HG02973 (cell line): ENCODE measurements at regions not wholly inside any gene's neighbourhood (a gene's known extent, or its start where the extent isn't known, plus 50 kb on each side); places are given as distances from the start of the nearest gene placed in this dataset.

ENCODE experiments used
- ATAC-seq: cut with Tn5 transposase; IDR thresholded peaks from one replicate; pipeline ENCODE4 v1.9.1; 2021; ENCODE audit warnings: moderate library complexity; ENCODE audit not compliant: unreplicated experiment

- ATAC-seq: no peak
Observed at GRCh38 chr9:120018550-120018949, 561.4 kb downstream of the CDK5RAP2 start.

GRCh38 chr9:120018037-120018436 lies 561.9 kb downstream of the CDK5RAP2 start:
- no peak for ATAC-seq

DNA sequence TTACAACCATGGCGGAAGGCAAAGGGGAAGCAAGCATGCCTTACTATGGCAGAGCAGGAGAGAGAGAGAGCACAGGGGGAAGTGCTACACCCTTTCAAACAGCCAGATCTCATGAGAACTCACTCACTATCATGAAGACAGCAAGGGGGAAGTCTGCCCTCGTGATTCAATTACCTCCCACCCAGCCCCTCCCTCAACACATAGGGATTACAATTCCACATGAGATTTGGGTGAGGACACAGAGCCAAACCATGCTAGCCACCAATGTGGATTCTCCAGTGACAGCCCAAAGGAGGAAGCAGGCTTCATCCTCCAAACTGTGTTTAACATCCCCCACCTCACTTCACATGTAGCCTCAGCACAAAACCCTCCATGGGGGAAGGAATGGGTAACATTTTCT lies 563.7 kb downstream of the CDK5RAP2 start:
- no peak for ATAC-seq

- ATAC-seq: no peak
Observed at GRCh38 chr9:120014796-120015195, 565.2 kb downstream of the CDK5RAP2 start.

- ATAC-seq: no peak
Observed at GRCh38 chr9:120009856-120010255, 570.1 kb downstream of the CDK5RAP2 start.

- no peak for ATAC-seq
Observed at GRCh38 chr9:120001536-120001935, 578.4 kb downstream of the CDK5RAP2 start.

DNA sequence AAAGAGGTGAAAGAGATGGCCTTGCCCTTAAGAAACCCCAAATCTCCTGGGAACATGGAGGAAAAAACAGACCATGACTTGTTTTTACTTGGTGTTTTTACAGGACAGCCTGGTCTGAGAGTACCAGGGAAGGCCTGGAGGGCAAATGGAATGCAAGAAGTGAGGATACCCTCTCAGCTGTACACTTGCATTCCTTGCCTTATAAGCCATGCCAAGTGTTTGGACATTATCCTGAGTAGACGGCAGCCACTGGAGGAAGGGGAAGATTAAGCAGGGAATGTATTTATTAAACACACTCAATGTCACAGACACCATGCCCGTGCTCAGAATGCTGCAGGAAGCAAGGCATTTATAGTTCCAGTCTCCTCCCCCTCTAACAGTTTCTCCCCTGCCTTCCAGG lies 581.4 kb downstream of the CDK5RAP2 start:
- no peak for ATAC-seq

- ATAC-seq: no peak
Observed at GRCh38 chr9:119991797-119992196, 588.2 kb downstream of the CDK5RAP2 start.

- no peak for ATAC-seq
Observed at GRCh38 chr9:119986713-119987112, 593.3 kb downstream of the CDK5RAP2 start.

GRCh38 chr9:119986205-119986604 lies 593.8 kb downstream of the CDK5RAP2 start:
- no peak for ATAC-seq

GRCh38 chr9:119974026-119974425 lies 604.8 kb upstream of the BRINP1 start:
- ATAC-seq: no peak

- peak; percentile 95 for ATAC-seq
Observed at GRCh38 chr9:119968836-119969707, 599.8 kb upstream of the BRINP1 start.

DNA sequence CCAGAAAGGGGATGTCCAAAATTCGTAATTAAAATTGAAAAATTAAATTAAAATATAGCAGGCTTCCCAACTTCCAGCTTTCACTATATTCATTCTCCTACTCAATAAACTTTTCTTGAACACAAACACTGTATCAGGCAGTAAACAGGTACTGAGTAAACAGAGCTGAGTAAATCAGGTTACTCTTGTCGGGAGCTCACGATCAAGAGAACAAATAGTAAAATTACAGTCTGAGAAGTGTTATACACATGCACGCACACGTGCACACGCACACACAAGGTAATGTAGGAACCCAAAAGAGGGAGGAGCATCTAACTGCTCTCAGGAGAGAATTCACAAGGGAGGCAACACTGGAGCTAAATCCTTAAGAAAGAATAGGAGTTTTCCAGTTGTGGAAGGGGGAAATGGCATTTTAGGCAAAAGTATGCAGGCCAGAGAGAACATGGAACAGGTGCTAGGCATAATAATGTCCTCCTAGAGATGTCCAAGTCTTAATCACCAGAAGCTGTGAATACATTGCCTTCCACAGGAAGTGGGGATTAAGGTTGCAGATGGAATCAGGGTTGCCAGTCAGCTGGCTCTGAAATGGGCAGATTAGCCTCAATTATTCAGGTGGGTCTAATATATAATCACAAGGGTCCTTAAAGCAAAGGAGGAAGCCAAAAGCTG lies 598.8 kb upstream of the BRINP1 start:
- no peak for ATAC-seq

DNA sequence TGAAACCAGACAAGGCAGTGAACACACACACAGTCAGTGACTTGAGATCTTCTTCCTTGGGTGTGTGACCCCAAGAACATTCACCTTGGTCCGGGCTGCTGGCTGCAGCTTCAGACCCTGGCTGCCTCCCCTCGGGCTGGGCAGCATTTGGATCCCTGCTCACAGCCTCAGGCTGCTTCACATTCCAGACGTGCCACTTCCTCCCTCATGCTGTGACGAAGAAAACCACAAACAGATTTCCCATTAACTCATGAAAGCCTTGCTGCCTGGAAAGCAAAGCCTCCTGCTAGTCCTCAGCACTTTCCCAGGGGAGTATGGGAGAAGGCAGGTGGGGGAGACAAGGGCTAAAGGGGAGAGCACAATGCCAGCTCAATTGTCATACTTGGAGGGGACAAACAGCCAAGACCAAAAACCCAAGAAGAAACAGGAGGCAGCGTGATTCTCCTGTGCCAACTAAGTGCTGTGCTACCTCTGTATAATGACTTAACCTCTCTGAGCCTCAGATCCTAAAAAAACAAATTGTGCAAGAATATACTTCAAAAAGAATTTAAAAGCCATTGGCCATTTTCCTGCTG lies 594.6 kb upstream of the BRINP1 start:
- no peak for ATAC-seq

DNA sequence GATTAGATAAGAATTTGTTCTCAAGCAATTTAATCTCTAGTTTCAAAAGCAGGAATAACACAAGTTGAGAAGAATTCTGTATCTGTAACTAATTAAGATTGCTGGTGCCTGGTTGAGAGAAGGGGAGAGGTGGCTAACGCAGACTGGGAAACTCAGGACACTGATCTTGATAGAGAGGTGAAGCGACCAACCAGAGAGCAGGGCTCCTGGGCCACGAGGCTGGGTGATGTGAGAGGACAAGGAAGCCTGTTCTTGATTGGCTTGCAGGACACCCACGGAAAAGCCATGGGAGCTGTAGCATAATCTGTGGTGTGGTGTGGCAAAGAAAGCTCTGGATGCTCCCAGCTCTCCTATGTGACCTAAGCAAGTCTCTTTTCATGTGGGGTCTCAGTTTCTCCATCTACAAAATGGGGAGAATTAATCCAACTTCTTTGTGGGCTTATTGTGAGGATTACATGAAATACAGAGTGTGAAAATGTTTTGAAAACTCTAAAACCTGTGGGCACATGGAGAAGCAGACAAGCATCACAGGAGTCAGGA lies 594.1 kb upstream of the BRINP1 start:
- no peak for ATAC-seq

- ATAC-seq: no peak
Observed at GRCh38 chr9:119961774-119962424, 592.7 kb upstream of the BRINP1 start.

DNA sequence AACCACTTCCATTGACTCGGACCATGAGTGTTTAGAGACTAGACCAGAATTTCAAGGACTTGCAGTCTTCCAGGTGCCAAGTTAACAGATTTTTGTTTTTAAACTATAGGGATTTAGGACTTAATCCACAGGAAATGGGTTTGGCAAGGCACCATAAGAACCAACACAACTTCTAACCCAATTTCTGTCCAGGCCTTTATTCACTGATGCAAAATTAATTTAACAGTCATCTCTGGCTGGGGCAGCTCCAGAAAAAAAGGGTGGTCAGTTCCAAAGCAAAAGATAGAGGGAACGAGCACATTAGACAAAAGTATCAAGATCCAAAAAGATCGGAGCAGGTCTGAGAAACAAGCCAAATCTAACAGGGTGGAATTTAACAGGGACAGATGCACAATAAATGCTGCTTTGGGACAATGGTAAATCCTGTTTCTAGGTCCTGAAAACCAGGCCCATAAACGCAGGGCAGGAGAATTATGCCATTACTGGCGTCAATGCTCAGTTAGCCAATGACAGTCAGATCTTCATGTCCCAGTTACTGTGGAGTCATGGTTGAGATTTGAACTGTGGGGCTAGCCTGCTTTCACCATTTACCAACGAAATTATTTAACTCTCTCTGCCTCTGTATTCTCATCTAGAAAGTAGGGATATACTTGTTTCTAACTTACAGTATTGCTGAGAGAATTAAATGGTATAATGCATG lies 590.8 kb upstream of the BRINP1 start:
- ATAC-seq: no peak

DNA sequence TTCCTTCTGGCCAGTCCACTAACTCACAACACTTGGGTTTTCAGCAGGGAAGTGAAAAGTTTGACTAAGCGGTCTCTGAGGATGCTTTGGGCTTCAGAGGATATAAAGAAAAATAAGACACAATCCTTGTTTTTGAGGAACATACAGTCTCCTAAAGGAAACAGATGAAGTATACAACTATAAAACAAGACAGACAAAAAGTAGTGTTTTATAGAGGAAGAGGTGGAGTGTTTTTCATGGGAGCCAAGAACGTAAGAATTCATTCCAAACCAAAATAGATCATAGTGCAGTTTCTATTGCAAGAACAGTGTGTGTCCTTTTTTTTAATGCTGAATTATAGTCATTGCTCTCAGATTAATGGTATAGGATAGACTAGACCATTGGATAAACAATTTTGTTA lies 586.9 kb upstream of the BRINP1 start:
- ATAC-seq: no peak

DNA sequence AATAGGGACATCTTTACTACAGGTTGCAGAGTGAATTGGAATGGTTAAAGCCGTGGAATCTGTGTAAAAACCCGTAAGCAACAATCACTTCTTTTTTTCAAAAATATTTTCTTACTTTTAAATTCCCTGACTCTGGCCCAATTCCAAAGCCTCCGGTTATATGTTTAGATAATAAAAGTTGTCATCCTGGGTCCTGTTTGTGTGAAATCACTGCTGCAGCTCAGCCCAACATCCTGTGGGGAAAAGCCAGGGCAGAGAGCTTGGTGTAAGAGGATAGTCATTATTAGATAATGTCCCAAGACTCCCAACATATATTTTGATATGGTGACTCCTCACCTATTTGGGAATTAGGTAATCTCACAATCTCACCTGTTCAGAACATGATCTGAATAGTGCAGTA lies 586.0 kb upstream of the BRINP1 start:
- ATAC-seq: no peak

- ATAC-seq: no peak
Observed at GRCh38 chr9:119951591-119951990, 582.4 kb upstream of the BRINP1 start.

DNA sequence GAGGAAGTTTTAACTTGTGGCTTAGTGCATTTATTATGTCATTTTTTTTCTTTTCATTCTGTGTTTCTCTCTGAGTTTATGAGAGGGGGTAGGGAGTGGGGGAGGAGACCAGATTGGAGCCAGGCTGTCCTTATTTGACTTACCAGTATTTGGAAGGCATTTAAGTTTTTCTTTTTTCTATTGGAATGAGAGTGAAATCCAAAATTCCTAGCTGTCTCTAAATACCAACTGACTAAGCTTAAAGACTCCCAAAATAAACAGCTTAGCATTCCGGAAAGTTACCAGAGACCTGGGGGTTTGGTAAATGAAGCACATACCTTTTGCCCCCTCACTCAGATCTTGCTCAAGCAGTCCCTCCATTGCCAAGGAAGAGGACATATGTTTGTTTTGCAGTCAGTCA lies 581.9 kb upstream of the BRINP1 start:
- ATAC-seq: no peak
